Osteocyte (in vitro differentiated cells): ENCODE measurements at regions not wholly inside any gene's neighbourhood (a gene's known extent, or its start where the extent isn't known, plus 50 kb on each side); places are given as distances from the start of the nearest gene placed in this dataset.

Source experiments
- DNase-seq: peaks from one replicate; pipeline ENCODE4 v3.0.0; 2021; ENCODE audit warnings: mixed read lengths; ENCODE audit not compliant: unreplicated experiment; ENCODE audit errors: extremely low spot score
- H3K27ac Mint-ChIP-seq: one replicate; pipeline ENCODE4 v1.8.0; 2021; ENCODE audit warnings: mild to moderate bottlenecking, mixed read lengths; ENCODE audit not compliant: unreplicated experiment
- H3K27me3 Mint-ChIP-seq: one replicate; pipeline ENCODE4 v1.8.0; 2021; ENCODE audit warnings: mixed read lengths; ENCODE audit not compliant: unreplicated experiment
- H3K36me3 Mint-ChIP-seq: one replicate; pipeline ENCODE4 v1.8.0; 2021; ENCODE audit warnings: mixed read lengths; ENCODE audit not compliant: unreplicated experiment
- H3K4me1 Mint-ChIP-seq: one replicate; pipeline ENCODE4 v1.8.0; 2021; ENCODE audit warnings: mixed read lengths; ENCODE audit not compliant: unreplicated experiment
- H3K4me3 Mint-ChIP-seq: one replicate; pipeline ENCODE4 v1.8.0; 2021; ENCODE audit warnings: mild to moderate bottlenecking, moderate library complexity, mixed read lengths; ENCODE audit not compliant: unreplicated experiment
- H3K9me3 Mint-ChIP-seq: one replicate; pipeline ENCODE4 v1.8.0; 2021; ENCODE audit warnings: mixed read lengths; ENCODE audit not compliant: unreplicated experiment
- CTCF ChIP-seq: fragments of 200-600 bp; sonication (generic); IDR thresholded peaks from 2 replicates; pipeline ENCODE4 v1.5.0; 2021; ENCODE audit warnings: antibody characterized with exemption, mild to moderate bottlenecking, moderate library complexity

GRCh38 chr15:81905889-81906288, 139.9 kb downstream of the MEX3B start:
- DNase-seq, result no peak
- Mint-ChIP-seq H3K9me3 (no peaks in the 10 kb centered on the region), H3K27ac (no peak overlapping the region), H3K4me3 (no peak overlapping the region), H3K4me1 (peaks cover 11% of the 10 kb centered on the region), H3K36me3 (no peaks in the 10 kb centered on the region), H3K27me3 (no peaks in the 10 kb centered on the region)
- no peak for TF ChIP-seq CTCF

- Mint-ChIP-seq H3K27me3 (no peaks in the 10 kb centered on the region), H3K4me3 (no peak overlapping the region), H3K36me3 (no peaks in the 10 kb centered on the region), H3K9me3 (no peaks in the 10 kb centered on the region), H3K27ac (no peak overlapping the region), H3K4me1 (peaks cover 27% of the 10 kb centered on the region)
- TF ChIP-seq CTCF, result no peak
- DNase-seq, result peak; percentile 13
Measured at GRCh38 chr15:81901319-81901718, 144.5 kb downstream of the MEX3B start.

- DNase-seq, result no peak
- no peak overlapping the region for H3K4me3 Mint-ChIP-seq
- TF ChIP-seq CTCF, result no peak
- no peaks in the 10 kb centered on the region for H3K36me3 Mint-ChIP-seq
- H3K27ac Mint-ChIP-seq, result no peak overlapping the region
- no peaks in the 10 kb centered on the region for H3K9me3 Mint-ChIP-seq
- peaks cover 35% of the 10 kb centered on the region for H3K4me1 Mint-ChIP-seq
- no peaks in the 10 kb centered on the region for H3K27me3 Mint-ChIP-seq
Measured at GRCh38 chr15:81899730-81900129, 146.1 kb downstream of the MEX3B start.

GRCh38 chr15:81899024-81899423, 146.8 kb downstream of the MEX3B start:
- no peak for DNase-seq
- Mint-ChIP-seq H3K4me1 (peaks cover 41% of the 10 kb centered on the region), H3K27me3 (no peaks in the 10 kb centered on the region), H3K4me3 (no peak overlapping the region), H3K36me3 (no peaks in the 10 kb centered on the region), H3K27ac (peak overlapping the region; percentile 2), H3K9me3 (no peaks in the 10 kb centered on the region)
- no peak for TF ChIP-seq CTCF

- no peak for DNase-seq
- Mint-ChIP-seq H3K27ac (peak overlapping the region; percentile 60), H3K36me3 (no peaks in the 10 kb centered on the region)
Measured at GRCh38 chr15:81897057-81897677, 148.7 kb downstream of the MEX3B start.

More at GRCh38 chr15:81897057-81897677, 148.7 kb downstream of the MEX3B start:
- Mint-ChIP-seq H3K9me3 (no peaks in the 10 kb centered on the region), H3K4me3 (no peak overlapping the region), H3K4me1 (peaks cover 53% of the 10 kb centered on the region), H3K27me3 (no peaks in the 10 kb centered on the region)
- TF ChIP-seq CTCF, result no peak
